MV-4-11 (cell line): ENCODE measurements at regions not wholly inside any gene's neighbourhood (a gene's known extent, or its start where the extent isn't known, plus 50 kb on each side); places are given as distances from the start of the nearest gene placed in this dataset.
"Not testable (repeated sequence)": the region's sequence is repeated elsewhere in the genome, so short reads cannot be mapped to it uniquely, and the experiment has no call there.

Experiments used
- DNase-seq: peaks from one replicate; lab custom pipeline; 2025; lab: John Stamatoyannopoulos, UW

- DNase-seq = no peak
Observed at GRCh38 chr4:23533859-23534258, 356.0 kb downstream of the PPARGC1A start.

GRCh38 chr4:23516716-23517115 lies 373.1 kb downstream of the PPARGC1A start:
- DNase-seq = no peak

GRCh38 chr4:23504083-23504482 lies 385.8 kb downstream of the PPARGC1A start:
- DNase-seq = no peak

- DNase-seq = no peak
Observed at GRCh38 chr4:23500894-23501449, 388.9 kb downstream of the PPARGC1A start.

- no peak for DNase-seq
Observed at GRCh38 chr4:23485801-23486200, 404.0 kb downstream of the PPARGC1A start.

GRCh38 chr4:23484689-23485088 lies 405.2 kb downstream of the PPARGC1A start:
- DNase-seq = no peak

GRCh38 chr4:23483320-23483960 lies 406.4 kb downstream of the PPARGC1A start:
- no peak for DNase-seq

- no peak for DNase-seq
Observed at GRCh38 chr4:23481566-23481965, 408.3 kb downstream of the PPARGC1A start.

GRCh38 chr4:23477905-23478304 lies 411.9 kb downstream of the PPARGC1A start:
- DNase-seq = no peak

GRCh38 chr4:23476515-23477090 lies 413.2 kb downstream of the PPARGC1A start:
- no peak for DNase-seq

- DNase-seq = no peak
Observed at GRCh38 chr4:23463071-23463470, 426.8 kb downstream of the PPARGC1A start.

- no peak for DNase-seq
Observed at GRCh38 chr4:23458054-23458453, 431.8 kb downstream of the PPARGC1A start.

GRCh38 chr4:23456864-23457263 lies 433.0 kb downstream of the PPARGC1A start:
- no peak for DNase-seq

GRCh38 chr4:23455456-23456158 lies 434.2 kb downstream of the PPARGC1A start:
- no peak for DNase-seq

GRCh38 chr4:23441530-23442069 lies 448.2 kb downstream of the PPARGC1A start:
- no peak for DNase-seq

- DNase-seq = no peak
Observed at GRCh38 chr4:23438764-23439163, 451.1 kb downstream of the PPARGC1A start.

GRCh38 chr4:23429497-23429896 lies 460.4 kb downstream of the PPARGC1A start:
- no peak for DNase-seq

- no peak for DNase-seq
Observed at GRCh38 chr4:23425570-23425969, 464.3 kb downstream of the PPARGC1A start.

GRCh38 chr4:23423540-23423939 lies 466.3 kb downstream of the PPARGC1A start:
- DNase-seq = no peak

GRCh38 chr4:23422878-23423277 lies 467.0 kb downstream of the PPARGC1A start:
- DNase-seq = no peak

GRCh38 chr4:23413631-23414030 lies 476.2 kb downstream of the PPARGC1A start:
- DNase-seq = no peak

GRCh38 chr4:23412701-23413100 lies 477.1 kb downstream of the PPARGC1A start:
- DNase-seq = no peak

GRCh38 chr4:23408913-23409312 lies 480.9 kb downstream of the PPARGC1A start:
- not testable (repeated sequence) for DNase-seq
